Peyer's patch (tissue), 4 donors: ENCODE measurements at regions not wholly inside any gene's neighbourhood (a gene's known extent, or its start where the extent isn't known, plus 50 kb on each side); places are given as distances from the start of the nearest gene placed in this dataset.

Experiments used
- POLR2A ChIP-seq, 2 donors: fragments of 450-650 bp; IDR thresholded peaks; one replicate each; pipeline ENCODE4 v1.5.1; 2017; ENCODE audit warnings: antibody characterized with exemption in 2 of 2, mild to moderate bottlenecking in 2 of 2, moderate library complexity in 2 of 2
- TF ChIP-seq, protein P1 (sequence below), 6 experiments: fragments of 450-650 bp in 4 of 6; fragments of 200-600 bp in 2 of 6; sonication (generic) in 1 of 6; IDR thresholded peaks; one replicate each; pipeline ENCODE4 v1.5.1; 2017 to 2019; ENCODE audit warnings: antibody characterized with exemption in 6 of 6, mild to moderate bottlenecking in 3 of 6, moderate library complexity in 1 of 6

DNA sequence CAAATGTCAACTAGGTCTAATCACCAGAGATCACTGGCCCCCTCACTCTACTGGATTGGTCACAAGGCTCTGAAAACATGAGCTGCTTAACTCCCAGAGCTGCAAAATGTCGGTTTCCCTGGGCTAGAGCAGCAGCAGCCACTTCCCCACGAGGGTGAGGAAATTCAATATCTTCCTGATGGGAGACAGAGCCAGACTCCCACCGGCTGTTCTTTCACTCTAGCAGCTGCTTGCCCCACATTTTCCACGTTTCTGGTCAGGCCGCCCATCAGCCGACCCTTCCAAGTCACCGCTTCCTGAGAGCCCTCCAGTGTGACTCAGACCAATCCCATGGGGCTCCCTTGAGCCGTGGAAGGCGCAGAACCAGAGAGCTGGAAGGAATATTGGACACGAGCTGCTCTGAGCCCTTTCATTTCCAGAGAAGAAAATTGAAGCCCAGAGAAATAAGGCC lies 227.0 kb downstream of the ADAMTS15 start:
- TF ChIP-seq, protein P1, sequence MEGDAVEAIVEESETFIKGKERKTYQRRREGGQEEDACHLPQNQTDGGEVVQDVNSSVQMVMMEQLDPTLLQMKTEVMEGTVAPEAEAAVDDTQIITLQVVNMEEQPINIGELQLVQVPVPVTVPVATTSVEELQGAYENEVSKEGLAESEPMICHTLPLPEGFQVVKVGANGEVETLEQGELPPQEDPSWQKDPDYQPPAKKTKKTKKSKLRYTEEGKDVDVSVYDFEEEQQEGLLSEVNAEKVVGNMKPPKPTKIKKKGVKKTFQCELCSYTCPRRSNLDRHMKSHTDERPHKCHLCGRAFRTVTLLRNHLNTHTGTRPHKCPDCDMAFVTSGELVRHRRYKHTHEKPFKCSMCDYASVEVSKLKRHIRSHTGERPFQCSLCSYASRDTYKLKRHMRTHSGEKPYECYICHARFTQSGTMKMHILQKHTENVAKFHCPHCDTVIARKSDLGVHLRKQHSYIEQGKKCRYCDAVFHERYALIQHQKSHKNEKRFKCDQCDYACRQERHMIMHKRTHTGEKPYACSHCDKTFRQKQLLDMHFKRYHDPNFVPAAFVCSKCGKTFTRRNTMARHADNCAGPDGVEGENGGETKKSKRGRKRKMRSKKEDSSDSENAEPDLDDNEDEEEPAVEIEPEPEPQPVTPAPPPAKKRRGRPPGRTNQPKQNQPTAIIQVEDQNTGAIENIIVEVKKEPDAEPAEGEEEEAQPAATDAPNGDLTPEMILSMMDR (IDR thresholded peaks at IDR 0.05): no peak
- no peak for TF ChIP-seq POLR2A (IDR thresholded peaks at IDR 0.05)
